Psoas muscle (tissue), 7 donors: ENCODE measurements at regions not wholly inside any gene's neighbourhood (a gene's known extent, or its start where the extent isn't known, plus 50 kb on each side); places are given as distances from the start of the nearest gene placed in this dataset.

ENCODE experiments used
- ATAC-seq, 4 donors: fragments of 200-7000 bp; cut with Tn5 transposase; one replicate each; pipeline ENCODE4 v1.9.1; 2020; ENCODE audit warnings: moderate library complexity in 3 of 4, mild to moderate bottlenecking in 2 of 4
- DNase-seq, 2 donors: peaks; one replicate each; pipeline ENCODE4 v3.0.0-alpha.2; 2020
- H3K27ac ChIP-seq: fragments of 200-600 bp; one replicate; pipeline ENCODE4 v1.8.0; 2022
- H3K27me3 ChIP-seq, 3 donors: fragments of 200-600 bp in 1 of 3; one replicate each; pipeline versions ENCODE4 v1.6.1 to v1.8.0; 2013 to 2022; ENCODE audit warnings: low read length in 2 of 3, mild to moderate bottlenecking in 2 of 3, moderate library complexity in 1 of 3; ENCODE audit not compliant: insufficient read depth in 3 of 3
- H3K36me3 ChIP-seq, 2 donors: fragments of 200-600 bp in 1 of 2; one replicate each; pipeline versions ENCODE4 v1.6.1 to v1.8.0; 2013 to 2022; ENCODE audit warnings: low read depth in 1 of 2, mild to moderate bottlenecking in 1 of 2, moderate library complexity in 1 of 2; ENCODE audit not compliant: insufficient read depth in 1 of 2
- H3K4me1 ChIP-seq: fragments of 200-600 bp; one replicate; pipeline ENCODE4 v1.8.0; 2022
- H3K4me3 ChIP-seq: fragments of 200-600 bp; one replicate; pipeline ENCODE4 v1.8.0; 2022; ENCODE audit warnings: mild to moderate bottlenecking
- H3K9me3 ChIP-seq: fragments of 200-600 bp; one replicate; pipeline ENCODE4 v1.8.0; 2022
- CTCF ChIP-seq: fragments of 200-600 bp; IDR thresholded peaks from one replicate; pipeline ENCODE4 v1.8.0; 2022; ENCODE audit warnings: antibody characterized with exemption
- WGBS, 3 donors: extraction: QIAGEN DNeasy Blood & Tissue Kit; methylation state at CpG; one replicate each; pipeline versions ENCODE4 v1.1.6 to v1.1.7; 2013; 5-methylcytosine and 5-hydroxymethylcytosine counted together
- intact Hi-C, 2 donors: fragments of 100-400 bp; cut with DNase I; formaldehyde crosslinking; loops; one replicate each; pipeline versions ENCODE4 v1.11.0 to v1.14.2; 2022
- donor health status: healthy with polysubstance abuse.
- donor health status: DM: no; HTN: no; CAD: no; lungs with moderate emphysema.
- donor health status: Bipolar disorder and iron deficiency.
- donor health status: healthy.
- donor health status: DM: yes; HTN: yes; CAD: no.
- donor health status: DM: no; HTN: no; CAD: no.
- donor health status: DM: yes; HTN: yes; CAD: no.

GRCh38 chr5:168055141-168055683 is 236.2 kb upstream of the WWC1 start:
- TF ChIP-seq CTCF = no peak
- WGBS, 3 donors = 63 to 67% (median 66%) methylated on average over 3 of the region's 3 CpGs
- Histone ChIP-seq H3K27ac (no peak overlapping the region), H3K27me3 (peaks cover 0 to 6% (median 0%) of the 10 kb centered on the region in 3 donors), H3K4me3 (no peak overlapping the region), H3K4me1 (no peaks in the 10 kb centered on the region), H3K9me3 (no peaks in the 10 kb centered on the region), H3K36me3 (no peaks in the 10 kb centered on the region)
- no peak for DNase-seq
- intact Hi-C loops = no loop called here
- no peak for ATAC-seq

GRCh38 chr5:168055961-168056360 is 235.5 kb upstream of the WWC1 start:
- no peaks in the 10 kb centered on the region for H3K4me1 ChIP-seq
- TF ChIP-seq CTCF = no peak
- H3K27me3 ChIP-seq = peaks cover 0 to 3% (median 0%) of the 10 kb centered on the region in 3 donors
- H3K4me3 ChIP-seq = no peak overlapping the region
- 22 to 42% (median 33%) methylated on average over 1 of the region's 1 CpG for WGBS, 3 donors
- no peaks in the 10 kb centered on the region for H3K9me3 ChIP-seq
- H3K36me3 ChIP-seq = no peaks in the 10 kb centered on the region
- ATAC-seq (no peak), DNase-seq (no peak)
- no peak overlapping the region for H3K27ac ChIP-seq
- intact Hi-C loops = no loop called here

GRCh38 chr5:168056499-168057182 is 234.8 kb upstream of the WWC1 start:
- no peaks in the 10 kb centered on the region for H3K9me3 ChIP-seq
- H3K4me1 ChIP-seq = no peaks in the 10 kb centered on the region
- no peak for DNase-seq
- ATAC-seq = no peak
- intact Hi-C loops = no loop called here
- H3K27me3 ChIP-seq = no peaks in the 10 kb centered on the region
- H3K4me3 ChIP-seq = no peak overlapping the region
- no peak for TF ChIP-seq CTCF
- no peaks in the 10 kb centered on the region for H3K36me3 ChIP-seq
- 89 to 95% (median 94%) methylated on average over 1 of the region's 1 CpG for WGBS, 3 donors
- H3K27ac ChIP-seq = no peak overlapping the region

- Histone ChIP-seq H3K27ac (no peak overlapping the region), H3K9me3 (no peaks in the 10 kb centered on the region), H3K4me3 (no peak overlapping the region), H3K27me3 (no peaks in the 10 kb centered on the region), H3K4me1 (no peaks in the 10 kb centered on the region), H3K36me3 (no peaks in the 10 kb centered on the region)
- 59 to 84% (median 83%) methylated on average over 7 of the region's 7 CpGs for WGBS, 3 donors
- intact Hi-C loops = no loop called here
- DNase-seq (no peak), ATAC-seq (no peak)
- no peak for TF ChIP-seq CTCF
These were observed 233.5 kb upstream of the WWC1 start for GRCh38 chr5:168057905-168058304.

- ATAC-seq (no peak), DNase-seq (no peak)
- Histone ChIP-seq H3K9me3 (no peaks in the 10 kb centered on the region), H3K27ac (no peak overlapping the region), H3K4me3 (no peak overlapping the region), H3K4me1 (no peaks in the 10 kb centered on the region), H3K36me3 (no peaks in the 10 kb centered on the region), H3K27me3 (peaks cover 0 to 3% (median 0%) of the 10 kb centered on the region in 3 donors)
- intact Hi-C loops = no loop called here
- TF ChIP-seq CTCF = no peak
- 21 to 37% (median 27%) methylated on average over 2 of the region's 2 CpGs for WGBS, 3 donors
These were observed 232.3 kb upstream of the WWC1 start for GRCh38 chr5:168059131-168059530.
